Fibroblast of skin of back (primary cell): ENCODE measurements at regions not wholly inside any gene's neighbourhood (a gene's known extent, or its start where the extent isn't known, plus 50 kb on each side); places are given as distances from the start of the nearest gene placed in this dataset.

Experiments used
- DNase-seq: peaks from one replicate; pipeline ENCODE4 v3.0.0-alpha.2; 2013

GRCh38 chr3:153673853-153674252 is 447.3 kb upstream of the ARHGEF26 start:
- no peak for DNase-seq

- DNase-seq: no peak
Measured at GRCh38 chr3:153679714-153680113, 441.5 kb upstream of the ARHGEF26 start.

- DNase-seq: no peak
Measured at GRCh38 chr3:153680526-153680925, 440.7 kb upstream of the ARHGEF26 start.

- no peak for DNase-seq
Measured at GRCh38 chr3:153681057-153681456, 440.1 kb upstream of the ARHGEF26 start.

GRCh38 chr3:153688301-153689120 is 432.7 kb upstream of the ARHGEF26 start:
- no peak for DNase-seq

- DNase-seq: no peak
Measured at GRCh38 chr3:153693207-153693606, 428.0 kb upstream of the ARHGEF26 start.

- no peak for DNase-seq
Measured at GRCh38 chr3:153702106-153702505, 419.1 kb upstream of the ARHGEF26 start.

- no peak for DNase-seq
Measured at GRCh38 chr3:153704115-153704514, 417.1 kb upstream of the ARHGEF26 start.

GRCh38 chr3:153706706-153707105 is 414.5 kb upstream of the ARHGEF26 start:
- DNase-seq: no peak

- DNase-seq: no peak
Measured at GRCh38 chr3:153714016-153714415, 407.2 kb upstream of the ARHGEF26 start.

GRCh38 chr3:153714588-153715290 is 406.5 kb upstream of the ARHGEF26 start:
- no peak for DNase-seq

GRCh38 chr3:153722157-153722556 is 399.0 kb upstream of the ARHGEF26 start:
- no peak for DNase-seq

GRCh38 chr3:153731071-153731470 is 390.1 kb upstream of the ARHGEF26 start:
- no peak for DNase-seq

GRCh38 chr3:153734777-153735551 is 386.2 kb upstream of the ARHGEF26 start:
- peak; percentile 61 for DNase-seq

- DNase-seq: no peak
Measured at GRCh38 chr3:153740109-153740508, 381.1 kb upstream of the ARHGEF26 start.

- peak; percentile 57 for DNase-seq
Measured at GRCh38 chr3:153744889-153745288, 376.3 kb upstream of the ARHGEF26 start.

- no peak for DNase-seq
Measured at GRCh38 chr3:153746211-153746610, 375.0 kb upstream of the ARHGEF26 start.

GRCh38 chr3:153749070-153749610 is 372.1 kb upstream of the ARHGEF26 start:
- peak; percentile 16 for DNase-seq

- DNase-seq: no peak
Measured at GRCh38 chr3:153752405-153753027, 368.7 kb upstream of the ARHGEF26 start.

GRCh38 chr3:153753035-153753434 is 368.2 kb upstream of the ARHGEF26 start:
- DNase-seq: no peak

GRCh38 chr3:153756816-153757215 is 364.4 kb upstream of the ARHGEF26 start:
- DNase-seq: peak; percentile 25

- peak; percentile 13 for DNase-seq
Measured at GRCh38 chr3:153757839-153758238, 363.4 kb upstream of the ARHGEF26 start.
